ENCODE measurements at regions not wholly inside any gene's neighbourhood (a gene's known extent, or its start where the extent isn't known, plus 50 kb on each side); places are given as distances from the start of the nearest gene placed in this dataset.
"Not testable (repeated sequence)": the region's sequence is repeated elsewhere in the genome, so short reads cannot be mapped to it uniquely, and the experiment has no call there.

DNA sequence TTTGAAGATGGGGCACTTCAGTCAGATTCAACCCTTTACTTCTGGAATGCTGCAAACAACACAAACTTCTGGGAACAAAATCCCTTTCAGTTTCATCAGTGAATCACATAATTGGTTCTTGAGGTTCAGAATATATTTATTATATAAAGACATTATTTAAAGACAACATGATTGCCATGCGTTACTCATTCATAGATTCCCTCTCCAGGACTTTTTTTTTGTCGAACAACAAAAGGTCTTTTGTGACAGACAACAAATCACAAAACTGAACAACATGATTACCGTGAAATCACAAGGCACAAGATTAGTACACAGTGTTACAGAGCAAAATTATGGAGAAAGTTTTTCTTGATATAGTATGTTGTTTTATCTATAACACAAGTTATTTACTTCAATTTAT lies 1815.0 kb downstream of the NCAM2 start:
- H3K4me1 Mint-ChIP-seq, result no peaks in the 10 kb centered on the region
- no peak for TF ChIP-seq EMX1 (CRISPR knock-in tag; IDR thresholded peaks at IDR 0.05)
- H3K27me3 Mint-ChIP-seq (ENCODE audit: low read depth), result no peaks in the 10 kb centered on the region
- no peak for ATAC-seq
- no peak overlapping the region for H3K4me3 Mint-ChIP-seq
- no peaks in the 10 kb centered on the region for H3K36me3 Mint-ChIP-seq
- H3K27ac Mint-ChIP-seq, result no peak overlapping the region
- DNase-seq (ENCODE audit: low spot score), result no peak
- ChIA-PET CTCF (no interaction called here), POLR2A (no interaction called here)
- peaks cover 28% of the 10 kb centered on the region for H3K9me3 Mint-ChIP-seq

DNA sequence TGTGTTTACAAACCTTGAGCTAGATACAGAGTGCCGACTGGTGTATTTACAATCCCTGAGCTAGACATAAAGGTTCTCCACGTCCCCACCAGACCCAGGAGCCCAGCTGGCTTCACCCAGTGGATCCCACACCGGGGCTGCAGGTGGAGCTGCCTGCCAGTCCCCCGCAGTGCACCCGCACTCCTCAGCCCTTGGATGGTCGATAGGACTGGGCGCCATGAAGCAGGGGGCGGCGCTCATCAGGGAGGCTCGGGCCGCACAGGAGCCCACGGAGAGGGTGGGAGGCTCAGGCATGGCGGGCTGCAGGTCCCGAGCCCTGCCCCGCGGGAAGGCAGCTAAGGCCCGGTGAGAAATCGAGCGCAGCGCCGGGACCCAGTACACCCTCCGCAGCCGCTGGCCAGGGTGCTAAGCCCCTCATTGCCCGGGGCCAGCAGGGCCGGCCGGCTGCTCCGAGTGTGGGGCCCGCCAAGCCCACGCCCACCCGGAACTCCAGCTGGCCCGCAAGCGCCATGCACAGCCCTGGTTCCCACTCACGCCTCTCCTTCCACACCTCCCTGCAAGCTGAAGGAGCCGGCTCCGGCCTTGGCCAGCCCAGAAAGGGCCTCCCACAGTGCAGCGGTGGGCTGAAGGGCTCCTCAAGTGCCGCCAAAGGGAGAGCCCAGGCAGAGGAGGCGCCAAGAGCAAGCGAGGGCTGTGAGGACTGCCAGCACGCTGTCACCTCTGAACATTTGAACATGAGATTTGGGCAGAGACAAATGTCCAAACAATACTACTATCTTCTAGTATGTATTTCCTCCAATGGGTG lies 1820.7 kb downstream of the NCAM2 start:
- H3K9me3 Mint-ChIP-seq, result peaks cover 13% of the 10 kb centered on the region
- H3K27me3 Mint-ChIP-seq (ENCODE audit: low read depth); H3K36me3 Mint-ChIP-seq; H3K4me3 Mint-ChIP-seq; DNase-seq (ENCODE audit: low spot score); ATAC-seq; CTCF ChIA-PET; H3K27ac Mint-ChIP-seq; POLR2A ChIA-PET; H3K4me1 Mint-ChIP-seq: not testable (repeated sequence)

DNA sequence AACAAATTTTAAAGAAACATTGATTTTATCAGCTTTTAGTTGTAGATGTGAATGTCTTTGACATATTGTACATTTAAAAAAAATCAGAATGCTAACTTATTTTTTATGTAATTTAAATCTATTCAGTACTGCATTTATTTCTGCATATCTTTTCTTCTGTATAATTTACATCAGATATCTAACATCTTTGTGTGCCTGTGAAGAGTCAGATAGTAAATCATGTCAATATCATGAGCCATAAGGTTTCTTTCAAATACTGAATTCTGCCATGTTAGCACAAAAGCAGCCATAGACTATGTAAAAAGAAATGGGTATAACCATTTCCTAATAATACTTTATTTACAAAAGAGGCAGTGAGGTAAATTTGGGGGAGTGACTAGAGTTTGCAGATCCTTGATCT lies 1829.2 kb downstream of the NCAM2 start:
- ChIA-PET CTCF (no interaction called here), POLR2A (no interaction called here)
- H3K36me3 Mint-ChIP-seq, result peaks cover 17% of the 10 kb centered on the region
- ATAC-seq (no peak), DNase-seq (ENCODE audit: low spot score) (no peak)
- no peak overlapping the region for H3K27ac Mint-ChIP-seq
- H3K4me1 Mint-ChIP-seq, result no peaks in the 10 kb centered on the region
- peaks cover 22% of the 10 kb centered on the region for H3K9me3 Mint-ChIP-seq
- H3K27me3 Mint-ChIP-seq (ENCODE audit: low read depth), result no peaks in the 10 kb centered on the region
- H3K4me3 Mint-ChIP-seq, result no peak overlapping the region
- TF ChIP-seq, protein P1, sequence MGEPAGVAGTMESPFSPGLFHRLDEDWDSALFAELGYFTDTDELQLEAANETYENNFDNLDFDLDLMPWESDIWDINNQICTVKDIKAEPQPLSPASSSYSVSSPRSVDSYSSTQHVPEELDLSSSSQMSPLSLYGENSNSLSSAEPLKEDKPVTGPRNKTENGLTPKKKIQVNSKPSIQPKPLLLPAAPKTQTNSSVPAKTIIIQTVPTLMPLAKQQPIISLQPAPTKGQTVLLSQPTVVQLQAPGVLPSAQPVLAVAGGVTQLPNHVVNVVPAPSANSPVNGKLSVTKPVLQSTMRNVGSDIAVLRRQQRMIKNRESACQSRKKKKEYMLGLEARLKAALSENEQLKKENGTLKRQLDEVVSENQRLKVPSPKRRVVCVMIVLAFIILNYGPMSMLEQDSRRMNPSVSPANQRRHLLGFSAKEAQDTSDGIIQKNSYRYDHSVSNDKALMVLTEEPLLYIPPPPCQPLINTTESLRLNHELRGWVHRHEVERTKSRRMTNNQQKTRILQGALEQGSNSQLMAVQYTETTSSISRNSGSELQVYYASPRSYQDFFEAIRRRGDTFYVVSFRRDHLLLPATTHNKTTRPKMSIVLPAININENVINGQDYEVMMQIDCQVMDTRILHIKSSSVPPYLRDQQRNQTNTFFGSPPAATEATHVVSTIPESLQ (CRISPR knock-in tag; IDR thresholded peaks at IDR 0.05), result no peak
- TF ChIP-seq, protein P2, sequence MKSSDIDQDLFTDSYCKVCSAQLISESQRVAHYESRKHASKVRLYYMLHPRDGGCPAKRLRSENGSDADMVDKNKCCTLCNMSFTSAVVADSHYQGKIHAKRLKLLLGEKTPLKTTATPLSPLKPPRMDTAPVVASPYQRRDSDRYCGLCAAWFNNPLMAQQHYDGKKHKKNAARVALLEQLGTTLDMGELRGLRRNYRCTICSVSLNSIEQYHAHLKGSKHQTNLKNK (CRISPR knock-in tag; IDR thresholded peaks at IDR 0.05), result no peak
- TF ChIP-seq, protein P3, sequence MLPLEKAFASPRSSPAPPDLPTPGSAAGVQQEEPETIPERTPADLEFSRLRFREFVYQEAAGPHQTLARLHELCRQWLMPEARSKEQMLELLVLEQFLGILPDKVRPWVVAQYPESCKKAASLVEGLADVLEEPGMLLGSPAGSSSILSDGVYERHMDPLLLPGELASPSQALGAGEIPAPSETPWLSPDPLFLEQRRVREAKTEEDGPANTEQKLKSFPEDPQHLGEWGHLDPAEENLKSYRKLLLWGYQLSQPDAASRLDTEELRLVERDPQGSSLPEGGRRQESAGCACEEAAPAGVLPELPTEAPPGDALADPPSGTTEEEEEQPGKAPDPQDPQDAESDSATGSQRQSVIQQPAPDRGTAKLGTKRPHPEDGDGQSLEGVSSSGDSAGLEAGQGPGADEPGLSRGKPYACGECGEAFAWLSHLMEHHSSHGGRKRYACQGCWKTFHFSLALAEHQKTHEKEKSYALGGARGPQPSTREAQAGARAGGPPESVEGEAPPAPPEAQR (CRISPR knock-in tag; IDR thresholded peaks at IDR 0.05), result no peak
- TF ChIP-seq ZNF416 (CRISPR knock-in tag; IDR thresholded peaks at IDR 0.05) (no peak), CBFB (CRISPR knock-in tag; IDR thresholded peaks at IDR 0.05; ENCODE audit: low read depth) (no peak), CREB1 (CRISPR knock-in tag; IDR thresholded peaks at IDR 0.05) (no peak), ELF4 (CRISPR knock-in tag; IDR thresholded peaks at IDR 0.05; ENCODE audit: low read depth) (no peak), ZNF671 (CRISPR knock-in tag; IDR thresholded peaks at IDR 0.05) (no peak), TEAD1 (CRISPR knock-in tag; IDR thresholded peaks at IDR 0.05) (no peak)
- TF ChIP-seq, protein P4, sequence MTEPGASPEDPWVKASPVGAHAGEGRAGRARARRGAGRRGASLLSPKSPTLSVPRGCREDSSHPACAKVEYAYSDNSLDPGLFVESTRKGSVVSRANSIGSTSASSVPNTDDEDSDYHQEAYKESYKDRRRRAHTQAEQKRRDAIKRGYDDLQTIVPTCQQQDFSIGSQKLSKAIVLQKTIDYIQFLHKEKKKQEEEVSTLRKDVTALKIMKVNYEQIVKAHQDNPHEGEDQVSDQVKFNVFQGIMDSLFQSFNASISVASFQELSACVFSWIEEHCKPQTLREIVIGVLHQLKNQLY (CRISPR knock-in tag; IDR thresholded peaks at IDR 0.05), result no peak

DNA sequence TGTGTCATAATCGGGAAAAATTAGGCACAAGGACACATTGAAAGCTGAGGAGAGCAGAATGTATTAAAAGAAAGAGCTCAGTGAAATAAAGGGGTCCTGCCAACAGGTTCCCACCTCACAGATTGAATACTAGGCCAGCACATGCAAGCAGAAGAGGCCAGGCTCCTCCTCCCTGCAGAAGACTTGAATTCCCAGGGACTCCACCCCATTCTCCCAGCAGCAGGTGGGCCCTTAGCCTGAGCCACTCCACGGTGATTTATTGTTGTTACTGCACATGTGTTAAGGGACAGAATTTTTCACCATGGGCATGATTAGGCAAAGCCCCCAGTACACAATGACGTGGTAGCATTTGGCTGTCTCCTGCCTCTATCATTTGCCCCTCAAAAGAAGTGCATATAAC lies 1844.7 kb downstream of the NCAM2 start:
- Mint-ChIP-seq H3K27me3 (ENCODE audit: low read depth) (peaks cover 4% of the 10 kb centered on the region), H3K9me3 (peaks cover 34% of the 10 kb centered on the region), H3K36me3 (peaks cover 29% of the 10 kb centered on the region), H3K4me3 (no peak overlapping the region), H3K27ac (no peak overlapping the region), H3K4me1 (0 out of 2 replicates have a peak, but pooled peaks cover 3% of the 10 kb centered on the region)
- ATAC-seq (peak; percentile 60), DNase-seq (ENCODE audit: low spot score) (peak; percentile 14)
- CTCF ChIA-PET, result no interaction called here
- POLR2A ChIA-PET, result no interaction called here
- TF ChIP-seq, protein P5, sequence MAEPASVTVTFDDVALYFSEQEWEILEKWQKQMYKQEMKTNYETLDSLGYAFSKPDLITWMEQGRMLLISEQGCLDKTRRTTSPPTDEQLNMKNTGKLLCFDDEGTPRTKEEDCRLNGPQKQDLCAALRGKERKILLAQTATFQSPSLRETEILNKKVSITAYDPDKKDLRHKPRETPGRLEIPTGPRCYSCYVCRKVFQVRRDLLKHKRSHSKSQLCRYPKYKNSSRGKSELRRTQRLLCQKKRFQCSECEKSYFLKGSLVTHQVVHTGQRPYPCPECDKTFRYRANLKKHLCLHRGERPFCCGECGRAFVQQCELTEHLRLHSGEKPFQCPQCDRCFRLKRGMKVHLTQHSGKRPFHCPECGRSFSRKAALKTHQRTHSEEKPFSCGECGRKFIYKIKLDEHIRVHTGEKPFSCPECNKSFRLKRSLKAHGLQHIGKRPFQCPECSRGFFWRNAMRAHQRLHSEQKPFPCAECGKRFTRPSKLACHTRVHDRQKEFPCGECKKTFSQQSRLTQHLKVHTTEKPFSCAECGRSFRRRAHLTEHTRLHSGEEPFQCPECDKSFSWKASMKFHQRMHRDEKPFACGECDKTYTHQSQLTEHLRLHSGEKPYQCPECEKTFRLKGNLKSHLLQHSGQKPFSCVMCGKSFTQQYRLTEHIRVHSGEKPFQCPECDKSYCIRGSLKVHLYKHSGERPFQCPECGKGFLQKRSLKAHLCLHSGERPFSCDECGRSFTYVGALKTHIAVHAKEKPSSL (CRISPR knock-in tag; conservative IDR thresholded peaks at IDR 0.05), result no peak
- no peak for TF ChIP-seq ZNF416 (CRISPR knock-in tag; IDR thresholded peaks at IDR 0.05)
- no peak for TF ChIP-seq SMAD4 (CRISPR knock-in tag; IDR thresholded peaks at IDR 0.05)
- no peak for TF ChIP-seq FOXJ3 (CRISPR knock-in tag; IDR thresholded peaks at IDR 0.05; ENCODE audit: borderline replicate concordance)
- no peak for TF ChIP-seq GABPB1 (CRISPR knock-in tag; IDR thresholded peaks at IDR 0.05)
- TF ChIP-seq, protein P6, sequence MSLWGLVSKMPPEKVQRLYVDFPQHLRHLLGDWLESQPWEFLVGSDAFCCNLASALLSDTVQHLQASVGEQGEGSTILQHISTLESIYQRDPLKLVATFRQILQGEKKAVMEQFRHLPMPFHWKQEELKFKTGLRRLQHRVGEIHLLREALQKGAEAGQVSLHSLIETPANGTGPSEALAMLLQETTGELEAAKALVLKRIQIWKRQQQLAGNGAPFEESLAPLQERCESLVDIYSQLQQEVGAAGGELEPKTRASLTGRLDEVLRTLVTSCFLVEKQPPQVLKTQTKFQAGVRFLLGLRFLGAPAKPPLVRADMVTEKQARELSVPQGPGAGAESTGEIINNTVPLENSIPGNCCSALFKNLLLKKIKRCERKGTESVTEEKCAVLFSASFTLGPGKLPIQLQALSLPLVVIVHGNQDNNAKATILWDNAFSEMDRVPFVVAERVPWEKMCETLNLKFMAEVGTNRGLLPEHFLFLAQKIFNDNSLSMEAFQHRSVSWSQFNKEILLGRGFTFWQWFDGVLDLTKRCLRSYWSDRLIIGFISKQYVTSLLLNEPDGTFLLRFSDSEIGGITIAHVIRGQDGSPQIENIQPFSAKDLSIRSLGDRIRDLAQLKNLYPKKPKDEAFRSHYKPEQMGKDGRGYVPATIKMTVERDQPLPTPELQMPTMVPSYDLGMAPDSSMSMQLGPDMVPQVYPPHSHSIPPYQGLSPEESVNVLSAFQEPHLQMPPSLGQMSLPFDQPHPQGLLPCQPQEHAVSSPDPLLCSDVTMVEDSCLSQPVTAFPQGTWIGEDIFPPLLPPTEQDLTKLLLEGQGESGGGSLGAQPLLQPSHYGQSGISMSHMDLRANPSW (CRISPR knock-in tag; conservative IDR thresholded peaks at IDR 0.05; ENCODE audit: low read depth), result no peak

Measured in WTC11 (cell line).